HG03378 (cell line): ENCODE measurements at regions not wholly inside any gene's neighbourhood (a gene's known extent, or its start where the extent isn't known, plus 50 kb on each side); places are given as distances from the start of the nearest gene placed in this dataset.
"Not testable (repeated sequence)": the region's sequence is repeated elsewhere in the genome, so short reads cannot be mapped to it uniquely, and the experiment has no call there.

ENCODE experiments used
- ATAC-seq: cut with Tn5 transposase; IDR thresholded peaks from one replicate; pipeline ENCODE4 v1.9.1; 2021; ENCODE audit warnings: mild to moderate bottlenecking, moderate library complexity; ENCODE audit not compliant: unreplicated experiment

DNA sequence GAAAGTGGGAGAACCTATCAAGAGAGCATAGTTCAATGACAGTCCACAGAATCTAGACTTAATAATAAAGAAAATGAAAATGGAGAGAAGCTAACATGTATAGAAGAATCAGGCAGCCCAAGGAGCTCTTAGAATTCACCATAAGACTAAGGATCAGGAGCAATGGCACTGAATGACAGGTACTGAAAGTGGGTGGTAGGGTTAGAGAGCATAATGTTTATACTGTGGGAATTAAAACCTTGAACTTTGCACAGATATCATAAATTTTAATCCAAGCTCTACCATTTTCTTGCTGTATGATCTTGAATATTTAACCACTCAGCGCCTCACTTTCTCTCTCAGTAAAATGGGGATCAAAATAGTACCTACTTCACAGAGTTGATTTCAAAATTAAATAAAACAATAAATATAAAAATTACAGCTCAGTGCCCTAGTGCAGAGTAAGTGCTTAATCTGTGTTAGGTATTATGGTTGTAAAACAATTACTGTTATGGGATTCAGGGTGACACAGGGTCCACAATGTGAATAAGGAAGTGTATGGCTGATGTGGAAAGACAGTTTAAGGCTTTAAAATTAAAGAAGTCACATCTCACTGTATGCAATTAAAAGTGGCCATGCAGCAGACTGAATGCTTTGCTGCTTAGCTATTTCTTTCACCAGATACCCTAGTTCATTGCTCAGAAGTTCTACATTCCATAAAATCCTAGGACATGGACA lies 319.8 kb downstream of the HINT1 start:
- ATAC-seq: no peak

DNA sequence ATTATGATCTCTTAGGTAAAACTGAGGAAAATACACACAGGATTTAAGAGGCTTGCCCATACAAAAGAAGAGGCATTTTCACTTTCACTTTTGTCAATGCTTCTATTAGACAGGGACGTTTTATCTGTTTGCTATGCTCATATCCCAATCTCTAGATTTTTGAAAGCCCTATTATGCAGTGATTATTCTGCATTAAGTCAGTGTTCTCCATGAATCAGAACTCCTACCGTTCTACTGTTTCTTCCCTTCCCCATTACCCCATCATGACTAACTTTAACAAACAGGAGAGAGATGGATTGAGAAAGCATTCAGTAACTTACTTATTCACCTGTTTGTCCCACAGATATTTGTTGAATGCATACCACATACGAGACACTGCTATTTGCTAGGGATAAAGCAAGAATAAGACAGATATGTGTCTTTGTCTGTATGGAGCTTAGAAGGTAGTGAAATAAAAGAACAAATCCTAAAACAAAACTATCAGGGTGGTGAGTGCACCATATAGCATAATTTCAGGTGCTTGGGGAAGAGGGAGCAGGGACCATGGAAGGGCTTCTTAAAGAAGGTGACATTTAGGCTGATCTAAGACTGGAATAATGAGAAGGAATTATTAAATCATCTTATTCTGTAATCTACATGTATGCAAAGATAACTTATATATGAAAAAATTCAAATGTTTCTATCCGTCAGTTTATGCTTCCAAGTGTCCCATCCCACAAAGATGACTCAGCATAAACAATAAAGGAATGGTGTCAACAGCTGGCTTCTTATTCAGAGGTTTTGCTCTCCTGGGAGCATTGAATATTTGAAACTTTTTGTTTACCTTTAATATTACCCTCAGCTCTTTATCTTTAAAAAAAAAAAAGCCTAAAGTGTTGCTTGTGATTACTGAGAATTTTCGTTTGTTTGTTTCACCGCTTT lies 328.1 kb downstream of the HINT1 start:
- peak; percentile 82 for ATAC-seq

DNA sequence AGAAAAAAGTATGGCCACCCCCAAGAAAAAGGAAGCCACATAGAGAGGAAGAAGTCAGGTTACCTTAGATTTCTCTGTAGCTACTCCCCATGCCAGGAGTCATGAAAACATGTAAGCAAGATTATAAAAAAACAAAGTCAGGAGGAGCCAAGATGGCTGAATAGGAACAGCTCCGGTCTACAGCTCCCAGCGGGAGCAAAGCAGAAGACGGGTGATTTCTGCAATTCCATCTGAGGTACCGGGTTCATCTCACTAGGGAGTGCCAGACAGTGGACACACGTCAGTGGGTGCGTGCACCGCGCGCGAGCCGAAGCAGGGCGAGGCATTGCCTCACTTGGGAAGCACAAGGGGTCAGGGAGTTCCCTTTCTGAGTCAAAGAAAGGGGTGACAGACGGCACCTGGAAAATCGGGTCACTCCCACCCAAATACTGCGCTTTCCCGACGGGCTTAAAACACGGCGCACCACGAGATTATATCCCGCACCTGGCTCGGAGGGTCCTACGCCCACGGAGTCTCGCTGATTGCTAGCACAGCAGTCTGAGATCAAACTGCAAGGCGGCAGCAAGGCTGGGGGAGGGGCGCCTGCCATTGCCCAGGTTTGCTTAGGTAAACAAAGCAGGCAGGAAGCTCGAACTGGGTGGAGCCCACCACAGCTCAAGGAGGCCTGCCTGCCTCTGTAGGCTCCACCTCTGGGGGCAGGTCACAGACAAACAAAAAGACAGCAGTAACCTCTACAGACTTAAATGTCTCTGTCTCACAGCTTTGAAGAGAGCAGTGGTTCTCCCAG lies 347.3 kb downstream of the HINT1 start:
- not testable (repeated sequence) for ATAC-seq

DNA sequence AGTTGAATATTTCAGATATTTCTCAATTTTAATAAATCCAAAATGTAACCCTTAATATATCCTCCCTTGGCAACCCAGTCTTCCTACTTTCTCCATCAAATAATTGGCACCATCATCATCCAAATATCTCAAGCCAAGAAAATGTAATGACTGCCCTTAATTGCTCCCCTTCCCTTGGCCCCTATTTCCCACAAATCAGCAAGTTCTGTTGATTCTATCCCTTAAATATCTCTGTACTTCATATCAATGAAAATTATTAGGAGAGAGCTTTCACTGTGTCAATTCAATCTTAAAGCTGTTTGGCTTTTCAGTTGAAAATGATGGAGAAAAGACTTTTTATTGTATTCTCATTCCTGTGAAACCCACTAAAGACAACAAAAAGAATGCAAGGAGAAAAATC lies 349.8 kb downstream of the HINT1 start:
- ATAC-seq: no peak

DNA sequence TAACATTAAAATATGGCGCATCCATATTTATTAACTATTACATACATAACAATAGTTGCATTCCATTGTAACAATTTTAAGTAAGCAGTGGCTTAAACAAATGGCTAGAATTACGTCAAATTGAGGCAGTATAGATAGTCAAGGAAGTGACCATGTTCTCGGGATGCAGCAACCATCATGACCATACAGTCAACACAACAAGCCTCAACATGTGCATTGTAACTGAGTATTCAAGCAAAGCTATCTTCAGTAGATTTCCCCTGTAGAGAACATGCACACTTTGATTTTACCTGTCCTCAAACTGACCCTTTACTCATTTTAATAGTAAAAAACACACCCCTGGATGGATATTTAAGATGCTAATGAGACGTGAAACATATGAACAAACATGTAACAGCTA lies 356.4 kb downstream of the HINT1 start:
- ATAC-seq: no peak

DNA sequence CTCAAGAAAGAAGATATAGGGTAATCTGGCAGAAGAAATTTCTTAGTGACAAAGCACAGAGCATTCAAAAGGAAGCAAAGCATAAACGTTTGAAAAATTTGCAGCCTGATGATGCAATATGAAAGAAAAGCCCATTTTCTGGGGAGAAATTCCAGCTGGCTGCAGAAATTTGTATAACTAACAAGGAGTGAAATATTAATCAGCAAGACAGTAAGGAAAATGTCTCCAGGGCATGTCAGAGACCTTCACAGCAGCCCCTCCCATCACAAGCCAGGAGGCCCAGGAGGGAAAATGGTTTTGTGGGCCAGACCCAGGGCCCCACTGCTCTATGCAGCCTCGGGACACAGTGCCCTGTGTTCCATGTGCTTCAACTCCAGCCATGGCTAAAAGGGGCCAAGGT lies 359.4 kb downstream of the HINT1 start:
- ATAC-seq: no peak

DNA sequence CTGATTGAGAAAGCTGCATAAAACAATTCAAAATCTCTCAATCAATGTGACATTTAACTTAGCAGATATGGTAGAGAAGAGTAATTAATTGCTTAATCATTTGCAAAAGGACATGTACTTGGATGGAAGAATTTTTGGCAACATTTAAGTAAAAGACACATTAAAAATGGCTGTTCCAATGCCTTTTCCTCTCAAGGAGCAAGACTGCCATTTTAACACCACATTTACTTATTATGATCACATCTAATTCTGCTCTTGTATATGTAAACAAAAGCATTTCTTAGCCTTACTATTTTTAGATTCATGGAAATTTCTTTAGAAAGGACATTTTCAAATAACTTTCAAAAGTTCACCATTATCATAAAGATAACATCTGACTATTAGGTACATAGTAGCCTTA lies 360.0 kb downstream of the HINT1 start:
- ATAC-seq: no peak

DNA sequence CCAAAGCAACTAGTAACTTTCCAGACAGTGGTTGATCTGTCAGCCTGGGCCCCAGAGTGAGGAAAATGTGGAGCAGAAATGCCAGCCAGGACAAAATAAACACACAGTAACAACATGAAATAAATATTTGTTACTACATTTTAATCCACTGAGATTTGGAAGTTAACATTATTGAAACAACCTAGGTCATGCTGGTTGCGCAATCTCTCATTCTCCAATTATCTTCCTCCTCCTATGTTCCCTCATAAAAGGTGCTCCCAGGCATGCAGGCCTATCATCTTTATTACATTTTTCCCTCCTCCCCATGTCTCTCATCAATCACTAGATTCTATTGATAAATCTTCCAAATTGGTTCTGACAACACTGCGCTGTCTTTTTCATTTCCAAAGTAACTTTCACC lies 363.1 kb downstream of the HINT1 start:
- ATAC-seq: no peak

DNA sequence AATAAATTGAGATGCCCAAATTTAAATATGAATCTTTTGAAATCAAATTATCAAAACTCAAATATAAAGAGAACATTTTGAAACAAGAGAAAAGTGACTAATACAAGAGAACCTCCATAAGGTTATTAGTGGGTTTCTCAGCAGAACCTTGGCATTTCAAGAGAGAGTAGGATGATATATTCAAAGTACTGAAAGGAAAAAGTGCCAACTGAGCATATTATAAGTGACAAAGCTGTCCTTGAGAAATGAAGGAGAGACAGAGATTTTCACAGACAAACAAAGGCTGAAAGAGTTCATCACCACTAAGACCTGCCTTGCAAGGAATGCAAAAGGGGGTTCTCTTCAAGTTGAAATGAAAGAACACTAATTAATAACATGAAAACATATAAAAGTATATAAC lies 366.0 kb downstream of the HINT1 start:
- ATAC-seq: no peak

DNA sequence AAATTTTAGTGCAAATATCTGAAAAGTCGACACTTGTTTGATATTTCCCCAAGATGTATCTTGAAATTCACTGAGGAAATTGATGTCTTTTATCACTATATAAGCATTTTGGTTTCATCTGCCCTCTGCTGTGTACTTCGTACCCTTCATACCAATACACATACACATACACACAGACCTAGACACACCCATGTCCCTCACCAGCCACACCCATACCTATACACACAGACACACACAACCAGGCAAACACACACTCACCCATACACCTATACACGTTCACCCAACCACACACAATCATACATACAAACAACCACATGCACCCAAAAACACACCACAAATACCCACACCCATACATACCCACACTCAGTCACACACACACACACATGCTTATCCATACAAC lies 367.8 kb downstream of the HINT1 start:
- no peak for ATAC-seq

DNA sequence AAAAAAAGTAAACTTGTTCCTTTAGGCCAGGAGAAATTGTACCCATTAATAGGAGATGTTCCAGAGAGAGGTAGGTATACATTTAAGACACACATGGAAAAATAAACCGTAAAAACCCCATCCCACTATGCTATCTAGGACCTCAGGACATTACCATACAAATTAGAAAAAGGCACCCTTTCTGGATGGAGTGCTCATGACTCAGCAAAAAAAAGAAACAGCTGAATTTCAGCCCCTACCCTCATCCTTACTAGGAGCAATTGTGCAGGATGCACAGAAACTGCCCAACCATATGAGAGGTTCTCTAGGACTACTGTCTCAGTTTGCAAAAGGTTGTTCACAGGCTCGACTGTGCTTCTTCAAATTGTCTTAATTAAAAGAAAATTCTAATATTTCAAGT lies 368.2 kb downstream of the HINT1 start:
- ATAC-seq: no peak

DNA sequence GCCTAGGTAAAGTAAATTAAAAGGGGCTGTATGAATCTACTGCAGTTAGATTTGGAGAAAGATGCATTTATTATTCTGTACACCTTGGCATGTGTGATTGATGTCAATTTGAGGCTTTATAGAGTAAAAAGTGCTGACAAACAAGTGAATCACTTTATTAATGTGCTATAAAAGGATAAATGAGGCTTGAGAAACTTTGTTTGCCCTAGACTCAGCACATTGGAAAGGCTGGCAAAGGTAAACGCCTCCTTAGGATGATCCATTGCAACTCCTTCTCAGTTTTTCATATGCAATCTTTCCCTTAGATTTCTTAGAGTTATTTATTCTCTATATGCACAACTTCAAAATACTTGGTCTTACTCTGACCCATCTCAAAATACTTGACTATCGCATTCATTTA lies 369.0 kb downstream of the HINT1 start:
- ATAC-seq: no peak

DNA sequence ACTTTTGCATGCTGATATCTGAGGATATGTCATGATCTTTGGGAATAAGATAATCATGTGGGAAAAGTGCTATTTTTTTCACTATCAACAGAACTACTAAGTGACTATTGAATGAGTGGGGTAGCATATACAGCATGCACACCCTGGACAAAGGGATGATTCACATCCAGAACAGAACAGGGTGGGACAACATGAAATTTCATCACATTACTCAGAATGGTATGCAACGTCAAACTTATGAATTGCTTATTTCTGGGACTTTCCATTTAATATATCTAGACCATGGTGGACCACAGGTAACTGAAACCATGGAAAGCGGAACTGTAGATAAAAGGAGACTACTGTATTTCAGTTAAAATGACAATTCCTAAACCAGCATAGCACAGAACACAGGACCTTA lies 370.0 kb downstream of the HINT1 start:
- no peak for ATAC-seq

DNA sequence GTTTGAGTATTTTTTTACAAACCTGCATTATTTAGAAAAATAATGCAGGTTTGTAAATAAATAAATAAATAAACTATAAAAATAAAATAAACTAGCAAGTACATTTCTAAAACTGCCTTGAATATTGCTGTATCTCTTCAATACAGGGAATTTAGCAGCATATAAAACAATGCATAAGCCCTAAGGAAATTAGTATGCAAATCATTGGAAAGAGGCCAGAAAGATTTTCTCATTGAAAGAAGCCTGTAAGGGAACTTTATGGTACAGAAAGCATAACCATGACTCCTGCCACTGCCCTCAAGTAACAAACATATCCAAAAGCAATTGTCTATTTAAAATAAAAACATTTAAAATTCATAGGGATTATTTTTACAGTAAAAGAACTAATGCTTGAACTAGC lies 387.3 kb downstream of the HINT1 start:
- no peak for ATAC-seq

DNA sequence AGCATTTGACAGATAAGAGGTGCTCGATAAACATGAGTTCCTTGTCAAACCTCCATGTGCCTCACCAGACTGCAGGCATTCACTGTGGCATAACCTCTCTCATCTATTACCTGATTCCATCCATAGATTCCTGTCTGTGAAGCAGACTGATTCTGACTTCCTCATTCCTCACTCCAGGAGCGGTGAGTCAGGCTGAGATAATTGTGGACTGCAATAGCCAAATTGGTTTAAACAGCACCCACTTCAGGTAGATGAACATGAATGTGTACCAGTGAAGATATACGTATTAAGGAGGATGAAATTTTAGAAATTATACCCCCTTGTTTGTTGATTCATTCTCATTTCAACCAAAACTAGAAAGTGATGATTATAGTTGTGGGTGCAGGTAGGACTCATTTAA lies 391.2 kb downstream of the HINT1 start:
- ATAC-seq: no peak

DNA sequence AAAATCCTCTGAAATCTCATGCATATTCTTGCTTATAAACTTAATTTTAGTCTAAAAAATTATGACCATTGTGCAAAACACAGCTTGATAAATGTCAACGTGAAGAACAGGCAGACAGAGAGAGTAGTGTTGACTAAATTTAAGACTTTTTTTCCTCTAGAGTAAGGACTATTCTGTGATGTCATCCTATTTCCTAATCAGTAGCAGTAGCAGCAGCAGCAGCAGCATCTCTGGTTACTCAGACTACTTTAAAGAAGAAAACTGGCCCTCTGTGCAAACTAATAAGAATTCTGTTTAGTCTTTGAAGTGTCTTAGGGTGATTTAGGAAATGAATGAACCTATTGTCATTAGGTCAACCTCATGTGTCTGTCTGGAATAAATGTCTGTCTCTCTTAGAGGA lies 403.0 kb downstream of the HINT1 start:
- no peak for ATAC-seq

DNA sequence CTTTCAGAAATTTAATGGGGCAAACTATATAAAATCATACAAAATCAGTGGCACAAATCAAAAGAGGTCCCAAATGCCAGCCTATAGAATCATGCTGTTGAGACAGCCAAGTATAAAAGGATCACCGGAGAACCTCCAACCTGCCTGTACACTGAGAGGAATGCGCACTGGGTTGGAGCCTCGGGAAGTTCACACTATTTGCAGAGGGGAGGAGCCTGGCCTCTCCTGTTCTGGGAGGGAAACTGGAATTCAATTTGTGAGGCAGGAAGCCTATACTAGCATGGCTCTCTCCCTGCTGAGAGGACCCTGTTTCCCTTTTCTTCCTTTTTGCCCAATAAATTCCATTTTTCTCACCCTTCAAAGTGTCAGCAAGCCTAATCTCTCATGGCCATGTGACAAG lies 406.0 kb downstream of the HINT1 start:
- no peak for ATAC-seq

DNA sequence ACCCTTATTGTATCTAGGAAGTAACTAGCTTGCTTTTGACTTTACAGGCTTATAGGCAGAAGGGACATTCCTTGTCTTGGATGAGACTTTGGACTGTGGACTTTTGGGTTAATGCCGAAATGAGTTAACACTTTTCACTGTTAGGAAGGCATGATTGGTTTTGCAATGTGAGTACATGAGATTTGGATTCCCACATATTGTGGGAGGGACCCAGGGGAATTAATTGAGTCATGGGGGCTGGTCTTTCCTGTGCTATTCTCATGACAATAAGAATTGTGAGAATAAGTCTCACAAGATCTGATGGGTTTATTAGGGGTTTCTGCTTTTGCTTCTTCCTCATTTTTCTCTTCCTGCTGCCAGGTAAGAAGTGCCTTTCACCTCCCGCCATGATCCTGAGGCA lies 417.5 kb downstream of the HINT1 start:
- no peak for ATAC-seq

DNA sequence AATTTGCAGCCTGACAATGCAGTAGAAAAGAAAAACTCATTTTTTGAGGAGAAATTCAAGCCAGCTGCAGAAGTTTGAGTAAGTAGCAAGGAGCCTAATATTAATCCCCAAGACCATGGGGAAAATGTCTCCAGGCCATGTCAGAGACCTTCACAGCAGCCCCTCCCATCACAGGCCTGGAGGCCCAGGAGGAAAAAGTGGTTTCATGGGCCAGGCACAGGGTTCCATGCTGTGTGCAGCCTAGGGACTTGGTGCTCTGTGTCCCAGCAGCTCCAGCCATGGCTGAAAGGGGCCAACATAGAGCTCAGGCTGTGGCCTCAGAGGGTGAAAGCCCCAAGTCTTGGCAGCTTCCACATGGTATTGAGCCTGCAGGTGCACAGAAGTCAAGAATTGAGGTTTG lies 418.4 kb downstream of the HINT1 start:
- not testable (repeated sequence) for ATAC-seq

DNA sequence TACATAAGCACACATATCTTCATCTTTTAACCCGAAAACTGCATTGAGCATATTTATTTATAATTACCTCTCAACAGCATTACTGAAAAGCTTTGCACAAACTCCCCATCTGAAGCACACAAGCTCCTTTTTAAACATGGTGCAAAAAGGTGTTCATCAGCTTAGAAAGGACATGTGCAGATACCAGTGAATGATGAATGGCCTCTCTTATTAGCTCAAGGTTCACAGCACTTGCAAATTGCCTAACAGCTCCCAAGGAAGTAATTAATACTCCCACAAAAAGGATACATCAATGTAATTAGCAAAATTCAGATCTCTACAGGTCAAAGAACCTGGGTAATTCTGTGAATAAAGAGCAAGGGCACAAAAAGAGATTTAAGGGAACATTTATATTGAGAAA lies 422.0 kb downstream of the HINT1 start:
- ATAC-seq: no peak

DNA sequence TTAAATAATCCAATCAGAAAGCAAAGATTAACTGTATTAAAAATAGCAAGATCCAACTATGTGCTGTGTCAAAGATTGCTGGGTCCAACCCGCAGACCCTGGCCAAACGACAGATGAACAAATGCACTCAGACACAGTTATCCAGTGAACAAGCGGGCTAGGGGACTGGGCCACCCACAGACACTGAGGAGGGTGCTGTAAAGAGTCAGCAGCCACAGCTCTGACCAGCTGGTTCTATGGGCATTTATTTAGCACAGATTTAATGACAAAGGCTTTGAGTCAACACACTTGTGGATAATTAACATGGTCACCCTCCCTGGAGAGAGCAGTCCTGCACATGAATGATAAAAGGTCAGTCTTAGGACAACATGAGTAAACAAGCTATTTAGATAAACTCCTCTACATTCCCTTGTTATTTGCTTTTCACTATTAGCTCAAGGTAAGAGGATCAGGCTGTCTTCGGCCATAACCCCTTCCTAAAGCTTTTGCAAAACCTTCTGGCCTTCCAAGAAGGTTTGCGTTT lies 424.9 kb downstream of the HINT1 start:
- no peak for ATAC-seq
